GM12892 (cell line): ENCODE measurements at regions not wholly inside any gene's neighbourhood (a gene's known extent, or its start where the extent isn't known, plus 50 kb on each side); places are given as distances from the start of the nearest gene placed in this dataset.

Experiments
- POLR2A ChIP-seq: IDR thresholded peaks from 2 replicates; pipeline ENCODE4 v1.6.1; 2011; ENCODE audit warnings: low read depth, low read length, control low read depth
- POLR2AphosphoS5 ChIP-seq: IDR thresholded peaks from 2 replicates; pipeline ENCODE4 v1.6.1; 2011; ENCODE audit warnings: low read depth, low read length, control low read depth

- TF ChIP-seq POLR2AphosphoS5, result no peak
- TF ChIP-seq POLR2A, result no peak
Observed at GRCh38 chr18:68494802-68495581, 219.9 kb downstream of the TMX3 start.
